Renal cortex interstitium (tissue), 11 donors: ENCODE measurements at regions not wholly inside any gene's neighbourhood (a gene's known extent, or its start where the extent isn't known, plus 50 kb on each side); places are given as distances from the start of the nearest gene placed in this dataset.
"Not testable (repeated sequence)": the region's sequence is repeated elsewhere in the genome, so short reads cannot be mapped to it uniquely, and the experiment has no call there.

Experiments used
- DNase-seq, 11 donors: peaks; one replicate each; pipeline ENCODE4 v3.0.0-alpha.2; 2013; ENCODE audit warnings: low read depth in 9 of 11, low spot score in 4 of 11; ENCODE audit errors: extremely low read depth in 1 of 11

DNA sequence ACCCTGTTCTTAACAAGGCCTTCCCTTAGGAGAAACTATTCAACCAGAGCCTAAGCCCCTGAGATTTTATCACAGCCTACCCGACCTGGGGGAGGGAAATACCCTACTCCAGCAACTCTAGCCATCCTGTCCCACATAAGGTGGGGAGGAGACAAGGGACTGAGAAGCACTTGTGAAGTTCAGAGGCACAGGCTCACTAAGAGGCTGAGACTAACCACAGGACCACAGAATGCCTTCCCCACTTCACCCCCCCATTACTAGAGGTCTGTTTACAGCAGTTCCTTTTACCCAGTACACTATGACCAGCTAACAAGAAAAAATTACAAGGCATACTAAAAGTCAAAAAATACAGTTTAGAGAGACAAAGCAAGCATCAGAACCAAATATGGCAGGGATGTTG lies 86.8 kb downstream of the TEX35 start:
- no peak for DNase-seq

DNA sequence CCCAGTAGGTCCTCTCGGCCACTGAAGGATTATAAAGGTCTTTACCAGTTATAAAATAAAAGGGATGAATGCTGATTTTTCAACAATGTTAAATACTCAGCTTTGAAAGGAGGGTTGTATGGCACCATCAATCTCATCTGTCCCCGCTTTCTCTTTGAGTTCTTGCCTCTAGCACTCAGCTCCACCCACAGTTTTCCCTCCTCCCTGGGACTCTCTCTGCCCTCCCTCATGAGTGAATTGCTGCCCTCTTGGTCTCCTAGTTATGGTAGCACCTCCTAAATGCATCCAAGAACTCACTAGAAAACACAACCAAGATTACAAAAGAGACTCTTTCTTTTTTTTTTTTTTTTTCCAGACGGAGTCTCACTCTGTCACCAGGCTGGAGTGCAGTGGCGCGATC lies 91.0 kb downstream of the TEX35 start:
- DNase-seq: no peak

DNA sequence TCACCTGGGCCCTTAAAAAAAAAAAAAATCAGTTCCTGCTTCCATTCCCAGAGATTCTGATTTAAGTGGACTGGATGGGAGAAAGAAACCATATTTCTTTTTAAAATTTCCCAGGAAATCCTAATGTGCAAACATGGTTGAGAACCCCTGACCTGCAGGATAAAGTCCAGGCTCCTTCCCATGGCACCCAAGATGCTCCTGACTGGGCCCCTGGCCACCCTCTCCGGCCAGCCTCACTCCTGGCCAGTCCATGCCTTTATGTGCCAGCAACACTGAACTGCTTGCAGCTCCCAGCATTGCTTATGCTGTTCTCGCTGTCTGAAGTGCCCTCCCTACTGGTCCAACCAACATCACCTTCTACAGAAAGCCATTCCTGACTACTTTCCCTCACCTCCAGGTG lies 93.9 kb downstream of the TEX35 start:
- DNase-seq: no peak

DNA sequence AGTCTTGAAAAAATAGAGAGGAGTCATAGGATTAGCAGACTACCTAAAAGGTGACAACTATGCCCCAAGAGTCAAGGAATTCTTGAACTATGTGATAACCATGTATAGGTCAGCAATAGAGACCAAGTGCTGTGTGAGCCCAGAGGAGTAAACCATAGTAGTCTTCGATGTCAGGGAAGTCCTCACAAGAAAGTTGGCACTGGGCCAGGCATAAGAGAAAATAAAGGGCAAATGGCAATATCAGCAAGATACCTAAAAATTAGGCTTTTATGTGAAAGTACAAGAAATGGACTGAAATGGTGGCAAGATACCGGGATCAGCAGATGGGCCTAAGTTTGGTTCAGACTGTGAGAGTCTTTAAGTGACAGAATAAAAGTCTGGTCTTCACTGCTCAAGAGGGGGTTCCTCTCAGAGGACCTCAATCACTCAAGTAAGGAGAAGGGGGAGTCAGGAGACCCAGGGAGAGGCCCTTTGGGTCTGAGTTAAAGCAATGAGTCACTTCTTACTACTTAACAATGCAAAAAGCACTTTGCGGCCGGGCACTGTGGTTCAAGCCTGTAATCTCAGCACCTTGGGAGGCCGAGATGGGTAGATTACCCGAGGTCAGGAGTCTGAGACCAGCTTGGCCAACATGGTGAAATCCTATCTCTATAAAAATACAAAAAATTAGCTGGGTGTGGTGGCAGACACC lies 95.0 kb downstream of the TEX35 start:
- no peak for DNase-seq

DNA sequence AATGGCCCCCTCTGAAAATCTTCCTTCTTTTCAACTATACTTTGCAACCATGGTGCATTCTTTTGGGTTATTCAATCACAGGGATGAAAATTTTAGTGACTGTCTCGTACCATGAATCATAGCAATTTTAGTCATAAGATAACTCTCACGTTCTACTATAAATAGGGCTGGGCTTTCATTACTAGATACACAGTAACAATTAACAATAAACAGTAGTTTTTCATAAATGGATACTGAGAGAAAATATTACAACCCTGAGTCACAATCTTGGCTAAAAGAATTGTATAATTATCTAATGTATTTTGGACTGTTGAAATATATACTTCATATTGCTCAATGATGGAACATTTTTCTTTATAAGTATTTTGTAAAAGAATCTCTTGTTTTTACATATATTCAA lies 96.1 kb downstream of the TEX35 start:
- DNase-seq: no peak

DNA sequence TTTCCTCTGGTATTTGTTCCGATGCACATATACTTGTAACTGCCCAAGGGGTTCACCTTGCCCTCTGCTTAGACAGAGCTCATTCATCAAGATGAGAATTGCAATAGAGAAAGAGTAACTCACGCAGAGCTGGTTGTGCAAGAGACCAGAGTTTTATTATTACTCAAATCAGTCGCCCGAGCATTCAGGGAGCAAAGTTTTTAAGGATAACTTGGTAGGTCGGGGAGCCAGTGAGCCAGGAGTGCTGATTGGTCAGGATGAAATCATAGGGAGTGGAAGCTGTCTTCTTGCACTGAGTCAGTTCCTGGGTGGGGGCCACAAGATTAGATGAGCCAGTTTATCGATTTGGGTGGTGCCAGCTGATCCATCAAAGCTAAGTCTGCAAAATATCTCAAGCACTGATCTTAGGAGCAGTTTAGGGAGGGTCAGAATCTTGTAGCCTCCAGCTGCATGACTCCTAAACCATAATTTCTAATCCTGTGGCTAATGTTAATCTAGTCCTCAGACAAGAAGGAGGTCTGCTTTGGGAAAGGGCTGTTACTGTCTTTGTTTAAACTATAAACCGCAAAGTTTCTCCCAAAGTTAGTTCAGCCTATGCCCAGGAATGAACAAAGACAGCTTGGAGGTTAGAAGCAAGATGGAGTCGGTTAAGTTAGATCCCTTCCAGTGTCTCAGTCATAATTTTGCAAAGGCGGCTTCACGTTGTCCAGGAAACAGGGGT lies 97.9 kb downstream of the TEX35 start:
- not testable (repeated sequence) for DNase-seq

DNA sequence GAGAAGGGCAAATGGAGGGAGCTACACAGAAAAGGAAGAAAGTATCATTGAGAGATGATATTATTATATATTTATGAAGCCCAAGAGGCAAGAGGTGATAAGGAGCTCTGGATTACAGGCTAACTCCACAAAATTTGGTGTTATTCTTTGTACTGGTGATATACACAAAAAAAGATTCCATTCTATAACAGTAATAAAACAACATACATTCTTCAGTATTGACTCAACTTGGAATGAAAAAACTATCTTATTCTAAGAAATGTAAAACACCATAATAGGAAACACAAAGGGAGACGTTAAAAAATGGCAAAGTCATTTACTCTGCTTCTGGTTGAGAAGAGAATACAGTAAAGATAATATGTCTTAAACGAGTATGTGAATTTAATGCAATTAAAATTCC lies 99.4 kb downstream of the TEX35 start:
- no peak for DNase-seq

DNA sequence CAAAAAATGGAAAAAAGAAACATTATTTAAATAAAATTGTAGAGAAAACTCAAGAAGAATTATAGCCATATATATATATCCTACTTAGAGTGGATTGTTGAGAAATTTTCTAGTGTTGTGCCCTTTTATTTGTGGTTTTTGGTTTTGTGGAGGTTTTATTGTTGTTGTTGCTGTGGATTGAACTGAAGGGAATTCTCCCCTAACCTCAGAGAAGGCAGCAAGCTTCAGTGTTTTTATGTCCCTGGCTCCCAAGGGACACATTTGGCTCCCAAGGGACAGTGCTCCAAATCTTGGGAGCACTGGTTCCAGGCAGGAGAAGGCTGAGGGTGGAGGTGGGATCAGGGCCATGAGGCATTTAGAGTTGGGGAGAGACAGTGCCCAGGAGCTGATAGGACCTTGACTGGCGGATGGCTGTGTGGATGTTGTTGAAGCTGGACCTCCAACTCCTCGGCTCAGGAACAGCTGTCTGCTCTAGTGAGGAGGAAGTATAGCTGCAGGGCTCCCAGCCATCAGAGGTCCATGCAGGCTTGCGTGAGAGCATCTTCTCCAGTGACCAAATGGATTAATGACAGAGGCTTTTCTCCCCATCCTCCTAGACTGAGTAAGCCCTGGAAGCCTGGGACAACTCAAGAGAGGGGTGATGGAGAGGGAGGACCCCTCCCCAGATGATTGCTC lies 100.5 kb downstream of the TEX35 start:
- no peak for DNase-seq

DNA sequence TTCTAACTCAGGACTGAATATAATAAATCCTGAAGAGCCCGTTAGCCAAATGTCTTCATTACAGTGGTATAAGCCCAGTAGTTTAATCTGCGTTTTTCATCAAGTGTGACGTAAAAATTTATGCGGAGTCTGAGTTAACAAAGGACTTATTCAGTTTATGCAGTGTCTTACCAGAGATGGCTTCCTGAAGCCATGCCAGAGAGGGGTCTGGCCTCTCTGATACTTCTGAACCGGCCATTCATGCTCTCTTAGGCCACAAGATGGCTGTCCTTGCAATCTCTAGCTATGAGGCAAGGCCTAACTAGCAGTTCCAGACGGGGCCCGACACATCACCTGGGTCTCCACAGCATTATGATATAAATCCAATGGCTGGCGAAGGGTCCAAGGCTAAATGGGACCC lies 101.4 kb downstream of the TEX35 start:
- DNase-seq: no peak

DNA sequence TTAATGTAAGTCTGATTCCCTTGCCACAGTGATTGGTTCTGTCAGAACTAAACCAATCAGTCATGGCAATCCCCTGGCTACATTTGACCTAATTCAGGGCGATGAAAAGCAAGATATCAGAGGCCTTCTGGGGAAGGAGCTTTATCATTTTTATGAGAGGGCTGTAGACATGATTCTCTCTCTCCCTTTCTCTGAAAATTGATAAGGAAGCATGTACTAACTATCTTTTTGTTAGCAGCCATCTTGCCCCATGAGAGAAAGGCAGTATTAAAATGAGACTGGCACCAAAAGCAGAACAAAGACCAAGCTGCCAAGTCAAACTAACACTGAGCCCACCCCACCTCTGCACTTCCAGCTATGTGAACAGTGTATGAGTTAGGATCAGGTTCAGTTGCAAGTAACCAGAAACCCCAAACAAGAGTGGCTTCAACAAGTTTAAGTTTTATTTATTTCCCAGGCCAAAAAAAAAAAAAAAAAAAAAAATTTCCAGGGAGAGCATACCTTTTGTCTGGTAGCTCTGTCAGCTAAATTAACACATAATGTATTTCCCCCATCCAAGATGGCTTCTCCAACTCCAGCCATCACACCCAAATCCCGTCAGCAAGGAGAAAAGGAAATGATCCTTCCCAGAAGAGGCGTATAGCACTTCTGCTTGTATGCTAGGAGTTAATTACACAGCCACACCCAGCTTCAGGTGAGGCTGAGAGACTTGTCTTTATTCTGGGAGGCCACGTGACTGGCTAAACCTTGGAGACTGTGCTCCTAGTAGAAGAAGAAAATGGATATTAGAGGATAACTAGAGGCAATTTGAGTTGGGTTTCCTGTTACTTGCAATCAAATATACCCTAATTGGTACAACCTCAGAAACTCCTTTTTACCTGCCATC lies 105.8 kb upstream of the RALGPS2 start:
- no peak for DNase-seq

DNA sequence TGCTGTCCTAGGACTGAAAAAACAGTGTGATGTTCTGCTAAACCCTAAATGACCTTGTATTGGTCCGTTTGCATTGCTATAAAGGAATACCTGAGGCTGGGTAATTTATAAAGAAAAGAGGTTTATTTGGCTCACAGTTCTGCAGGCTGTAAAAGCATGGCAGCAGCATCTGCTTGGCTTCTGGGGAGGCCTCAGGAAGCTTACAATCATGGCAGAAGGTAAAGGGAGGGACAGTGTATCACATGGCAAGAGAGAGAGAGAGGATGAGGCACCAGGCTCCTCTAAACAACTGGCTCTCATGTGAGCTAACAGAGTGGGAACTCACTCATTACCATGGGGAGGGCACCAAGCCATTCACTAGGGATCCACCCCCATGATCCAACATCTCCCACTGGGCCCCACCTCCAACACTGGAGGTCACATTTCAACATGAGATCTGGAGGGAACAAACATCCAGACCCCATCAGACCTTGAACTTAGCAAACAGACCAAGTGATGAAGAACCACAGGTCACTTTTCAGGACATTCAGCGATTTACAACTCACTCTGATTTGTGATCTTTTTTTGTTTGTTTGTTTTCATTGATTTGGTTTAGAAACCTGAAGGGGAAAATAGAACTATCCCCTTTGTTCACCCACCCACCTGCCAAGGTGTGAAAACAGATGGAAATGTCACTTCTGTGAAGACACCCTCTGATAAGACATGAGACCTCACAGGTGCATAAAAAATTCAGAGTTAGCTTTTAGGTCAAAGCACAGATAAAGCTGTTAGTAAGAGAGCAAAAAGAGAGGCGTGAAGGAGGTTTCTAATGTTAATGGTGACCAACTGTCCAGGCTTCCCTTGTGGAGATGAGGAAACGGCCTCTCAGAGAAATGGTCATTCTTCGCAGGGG lies 104.2 kb upstream of the RALGPS2 start:
- no peak for DNase-seq

DNA sequence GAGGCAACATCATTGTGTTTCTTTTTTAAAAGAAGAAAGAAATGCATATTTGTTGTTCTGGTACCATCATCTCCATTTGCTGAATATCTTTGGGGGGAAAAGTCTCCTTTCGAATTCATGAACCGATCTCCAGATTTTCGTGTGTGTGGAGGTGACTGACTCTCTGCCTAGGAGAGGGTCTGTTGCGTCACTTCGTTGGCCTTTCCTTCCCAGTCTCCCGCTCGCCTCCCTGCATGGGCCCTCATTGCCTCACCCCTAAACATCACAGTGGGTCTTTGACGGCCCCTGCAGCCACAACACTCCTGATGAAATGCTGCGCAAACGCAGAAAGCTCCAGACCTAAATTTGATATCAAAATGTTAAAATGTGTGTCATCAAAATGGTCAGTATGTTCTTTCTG lies 103.2 kb upstream of the RALGPS2 start:
- no peak for DNase-seq

DNA sequence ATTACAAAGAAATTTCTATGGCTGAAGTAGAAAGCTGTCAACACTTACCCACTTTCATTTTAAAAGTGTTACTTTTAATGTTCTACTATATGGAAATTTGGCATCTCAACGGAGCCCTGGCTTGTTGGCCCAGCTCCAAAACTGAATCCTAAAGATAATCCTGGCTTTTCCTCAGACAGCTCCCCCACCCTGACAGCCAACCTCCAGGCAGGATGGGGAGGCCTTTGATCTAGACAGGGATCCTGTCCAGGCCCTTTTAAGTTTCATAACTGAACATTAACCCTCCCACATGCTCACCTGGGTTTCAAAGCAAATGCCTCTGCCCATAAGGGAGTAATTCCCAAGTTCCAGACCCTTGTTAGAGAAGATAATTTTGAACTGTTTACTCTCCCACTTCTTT lies 99.3 kb upstream of the RALGPS2 start:
- no peak for DNase-seq

DNA sequence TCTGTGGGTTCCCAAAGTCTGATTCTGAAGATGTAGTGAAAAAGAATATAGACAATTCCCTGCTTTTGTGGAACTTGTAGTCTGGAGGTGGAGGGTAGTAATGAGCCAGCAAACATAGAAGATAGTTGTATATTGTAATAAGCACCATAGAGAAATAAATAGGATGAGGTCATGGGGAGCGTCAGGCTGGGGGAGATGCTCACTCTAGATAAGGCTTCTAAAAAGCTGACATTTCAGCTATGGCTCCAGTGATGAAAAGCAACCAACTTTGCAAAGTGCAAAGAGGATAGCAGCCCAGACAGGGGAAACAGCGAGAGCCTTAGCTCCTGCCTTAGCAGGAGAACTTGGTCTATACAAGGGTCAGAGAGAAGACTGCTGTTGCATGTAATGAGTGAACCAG lies 98.0 kb upstream of the RALGPS2 start:
- DNase-seq: no peak

DNA sequence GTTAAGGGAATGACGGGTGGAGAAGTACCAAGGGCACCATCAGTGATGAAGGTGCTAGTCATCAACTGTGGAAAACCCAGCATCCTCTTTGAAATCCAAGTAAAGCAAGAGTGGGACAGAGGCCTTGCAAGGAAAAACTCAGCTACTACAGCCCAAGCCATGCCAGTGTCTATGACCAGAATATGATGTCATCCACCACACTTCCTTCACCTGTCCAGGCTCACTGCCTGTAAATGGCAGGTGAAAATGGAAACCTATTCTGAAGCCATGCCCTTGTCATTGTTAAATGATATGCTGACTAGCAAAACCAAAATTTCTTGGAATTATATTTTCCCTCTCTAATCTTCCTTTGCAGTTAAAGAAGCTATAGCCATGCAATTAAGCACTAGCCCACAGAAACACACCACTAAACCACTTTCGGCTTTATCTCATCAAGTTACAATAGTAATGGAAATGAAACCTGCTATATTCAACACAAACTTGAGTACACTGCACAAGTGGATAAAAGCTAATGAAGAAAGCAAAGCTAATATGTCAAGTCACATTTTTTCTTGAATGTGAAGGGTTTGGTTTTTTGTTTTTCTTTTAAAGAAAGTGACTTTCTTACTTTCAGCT lies 96.3 kb upstream of the RALGPS2 start:
- DNase-seq: no peak

DNA sequence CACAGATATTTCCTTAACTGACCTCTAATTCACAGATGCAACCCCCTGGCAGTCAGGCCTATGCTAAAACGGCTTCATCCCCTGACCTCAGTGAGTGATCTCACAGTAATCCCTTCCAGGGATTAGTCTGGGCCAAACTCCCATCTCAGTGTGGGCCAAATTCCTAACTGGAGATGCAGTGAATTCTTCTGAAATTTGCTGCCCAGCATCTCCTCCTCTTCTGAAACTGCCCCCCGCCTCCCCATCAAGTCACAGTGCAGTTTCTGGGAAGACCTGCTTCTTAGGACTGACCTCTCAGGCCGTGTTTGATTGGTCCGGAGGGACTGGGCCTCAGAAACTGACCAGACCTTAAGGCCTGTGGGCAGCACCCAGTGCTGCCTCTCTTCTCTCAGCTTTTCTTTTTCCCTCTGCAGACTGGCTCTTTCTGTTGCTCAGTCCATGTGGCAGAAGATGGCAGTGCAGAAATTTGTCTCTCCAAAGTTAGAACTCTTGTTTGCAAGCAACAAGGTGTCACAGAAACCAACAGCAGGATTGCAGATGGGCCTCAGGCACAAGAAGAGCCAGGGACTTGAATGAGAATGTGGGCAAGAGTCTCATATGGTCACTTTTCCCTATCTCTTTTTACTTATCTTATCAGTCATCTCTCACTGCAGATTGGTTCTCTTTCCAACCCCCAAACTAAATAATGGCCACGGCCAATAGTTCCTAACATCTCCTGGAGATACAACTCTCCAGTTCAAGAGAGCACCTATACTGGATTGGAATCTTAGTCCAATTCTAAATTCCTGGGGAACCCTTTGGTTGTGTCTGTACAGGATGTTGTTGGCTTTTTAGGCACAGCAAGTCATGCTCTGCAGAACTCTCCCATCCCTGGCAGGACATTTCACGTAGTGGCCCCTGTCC lies 95.5 kb upstream of the RALGPS2 start:
- no peak for DNase-seq

DNA sequence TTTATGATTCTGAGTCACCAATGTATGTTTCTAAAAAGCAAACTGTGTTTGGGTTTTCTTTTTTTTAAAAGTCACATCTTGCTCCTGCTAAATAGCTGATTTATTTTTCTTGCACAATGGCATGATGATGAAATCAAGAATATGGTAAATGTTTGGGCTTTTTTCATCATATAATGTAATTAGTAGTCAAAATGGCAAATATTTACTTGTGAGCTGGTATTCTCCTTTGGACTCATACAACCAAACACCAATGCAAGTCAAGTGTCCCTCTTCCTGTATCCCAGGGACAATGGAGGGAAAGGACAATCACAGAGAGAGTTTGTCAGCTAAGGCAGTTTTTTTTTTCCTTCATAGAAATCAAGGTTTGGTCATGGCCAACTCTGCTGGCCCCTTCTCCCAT lies 94.6 kb upstream of the RALGPS2 start:
- DNase-seq: no peak
